PC-3 (cell line): ENCODE measurements at regions not wholly inside any gene's neighbourhood (a gene's known extent, or its start where the extent isn't known, plus 50 kb on each side); places are given as distances from the start of the nearest gene placed in this dataset.

Source experiments
- EZH2 ChIP-seq: fragments of 300-600 bp; sonication (generic); IDR thresholded peaks from one replicate; pipeline ENCODE4 v1.6.1; 2017; ENCODE audit warnings: antibody characterized with exemption, mild to moderate bottlenecking, low read length; ENCODE audit not compliant: unreplicated experiment
- EZH2phosphoT487 ChIP-seq: fragments of 300-600 bp; sonication (generic); IDR thresholded peaks from 2 replicates; pipeline ENCODE4 v1.6.1; 2018; ENCODE audit warnings: mild to moderate bottlenecking, antibody characterized with exemption, low read length, borderline replicate concordance
- TF ChIP-seq, protein P1 (sequence below): fragments of 300-600 bp; sonication (generic); conservative IDR thresholded peaks from 2 replicates; pipeline ENCODE4 v1.5.1; 2017; ENCODE audit warnings: antibody characterized with exemption, low read depth, mild to moderate bottlenecking, low read length

DNA sequence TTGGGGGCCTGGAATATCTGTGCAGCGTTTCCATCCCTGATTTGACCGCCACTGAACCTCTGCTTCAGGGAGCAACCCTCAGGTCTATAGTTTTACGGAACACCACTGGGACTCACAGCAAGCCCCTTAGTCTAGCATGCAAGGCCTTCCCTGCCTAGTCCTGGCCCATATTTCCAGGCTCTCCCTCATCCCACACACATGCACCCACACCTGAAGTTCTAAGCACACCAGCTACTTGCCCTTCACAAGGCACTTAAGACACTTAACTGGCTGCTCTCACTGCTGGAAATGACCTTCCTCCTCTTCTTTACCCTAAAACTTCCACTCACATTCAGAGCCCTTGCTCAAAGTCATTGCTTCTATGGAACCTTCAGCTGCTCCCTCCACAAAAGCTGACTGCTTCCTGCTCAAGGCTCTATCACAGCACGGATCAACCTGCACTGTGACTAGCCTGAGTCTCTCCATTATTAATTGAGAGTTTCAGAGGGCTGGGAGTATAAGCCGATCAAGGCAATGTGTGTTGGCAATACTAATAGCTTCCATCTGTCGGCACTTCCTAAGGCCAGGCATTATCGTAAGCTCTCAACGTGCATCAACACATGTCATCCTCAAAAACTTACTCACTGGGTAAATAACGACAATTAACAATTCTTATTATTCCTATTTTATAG lies 84.3 kb downstream of the RRAGC start:
- TF ChIP-seq, protein P1, sequence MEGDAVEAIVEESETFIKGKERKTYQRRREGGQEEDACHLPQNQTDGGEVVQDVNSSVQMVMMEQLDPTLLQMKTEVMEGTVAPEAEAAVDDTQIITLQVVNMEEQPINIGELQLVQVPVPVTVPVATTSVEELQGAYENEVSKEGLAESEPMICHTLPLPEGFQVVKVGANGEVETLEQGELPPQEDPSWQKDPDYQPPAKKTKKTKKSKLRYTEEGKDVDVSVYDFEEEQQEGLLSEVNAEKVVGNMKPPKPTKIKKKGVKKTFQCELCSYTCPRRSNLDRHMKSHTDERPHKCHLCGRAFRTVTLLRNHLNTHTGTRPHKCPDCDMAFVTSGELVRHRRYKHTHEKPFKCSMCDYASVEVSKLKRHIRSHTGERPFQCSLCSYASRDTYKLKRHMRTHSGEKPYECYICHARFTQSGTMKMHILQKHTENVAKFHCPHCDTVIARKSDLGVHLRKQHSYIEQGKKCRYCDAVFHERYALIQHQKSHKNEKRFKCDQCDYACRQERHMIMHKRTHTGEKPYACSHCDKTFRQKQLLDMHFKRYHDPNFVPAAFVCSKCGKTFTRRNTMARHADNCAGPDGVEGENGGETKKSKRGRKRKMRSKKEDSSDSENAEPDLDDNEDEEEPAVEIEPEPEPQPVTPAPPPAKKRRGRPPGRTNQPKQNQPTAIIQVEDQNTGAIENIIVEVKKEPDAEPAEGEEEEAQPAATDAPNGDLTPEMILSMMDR = no peak
- no peak for TF ChIP-seq EZH2phosphoT487
- no peak for TF ChIP-seq EZH2
